SK-N-SH (cell line): ENCODE measurements at regions not wholly inside any gene's neighbourhood (a gene's known extent, or its start where the extent isn't known, plus 50 kb on each side); places are given as distances from the start of the nearest gene placed in this dataset.

Experiments used
- CTCF ChIA-PET: fragments of 300-600, 350-600 bp; formaldehyde crosslinking; extraction: SDS; loops from one replicate; lab custom pipeline; 2021; lab: Yijun Ruan, JAX
- POLR2A ChIA-PET: fragments of 350-600 bp; sonication (Branson Sonifier 250); formaldehyde crosslinking; extraction: SDS; loops from one replicate; lab custom pipeline; 2020; ENCODE audit warnings: antibody characterized with exemption, inconsistent platforms; lab: Yijun Ruan, JAX
- DNase-seq: peaks from one replicate; pipeline ENCODE4 v3.0.0; 2012
- H2AFZ ChIP-seq: fragments of 200-600 bp; sonication (generic); 2 replicates; pipeline ENCODE4 v1.8.1; 2016; ENCODE audit warnings: antibody characterized with exemption, mild to moderate bottlenecking, low read depth
- H3F3A ChIP-seq: fragments of 200-600 bp; sonication (generic); replicated peaks from 2 replicates; pipeline ENCODE3; 2016; ENCODE audit warnings: antibody characterized with exemption, mild to moderate bottlenecking; ENCODE audit not compliant: insufficient read depth
- H3K27ac ChIP-seq, 2 experiments: fragments of 200-500 bp in 1 of 2; fragments of 200-600 bp in 1 of 2; sonication (Bioruptor generic) in 1 of 2; sonication (generic), shearing (Covaris generic) in 1 of 2; 2 replicates each; pipeline versions ENCODE4 v1.5.1 to v1.6.1; 2014 to 2016; ENCODE audit warnings: low read depth in 2 of 2, inconsistent platforms in 1 of 2, low read length in 1 of 2, mild to moderate bottlenecking in 1 of 2, mixed read lengths in 1 of 2
- H3K27me3 ChIP-seq: fragments of 200-600 bp; sonication (generic), shearing (Covaris generic); 2 replicates; pipeline ENCODE4 v1.6.1; 2016; ENCODE audit warnings: mixed run types; ENCODE audit not compliant: insufficient read depth
- H3K36me3 ChIP-seq, 2 experiments: fragments of 200-500 bp in 1 of 2; fragments of 200-600 bp in 1 of 2; sonication (Bioruptor generic) in 1 of 2; sonication (generic) in 1 of 2; replicated peaks in 1 of 2; 2 replicates each; pipeline versions ENCODE3 to v1.5.1; 2014 to 2016; ENCODE audit warnings: low read length in 1 of 2, mild to moderate bottlenecking in 1 of 2; ENCODE audit not compliant: insufficient read depth in 2 of 2, control insufficient read depth in 1 of 2
- H3K4me1 ChIP-seq, 2 experiments: fragments of 200-500 bp in 1 of 2; fragments of 200-600 bp in 1 of 2; sonication (Bioruptor generic) in 1 of 2; sonication (generic), shearing (Covaris generic) in 1 of 2; 2 replicates each; pipeline versions ENCODE4 v1.5.1 to v1.6.1; 2014 to 2016; ENCODE audit warnings: low read depth in 1 of 2, low read length in 1 of 2, mixed run types in 1 of 2; ENCODE audit not compliant: insufficient read depth in 2 of 2, control insufficient read depth in 1 of 2
- H3K4me2 ChIP-seq: fragments of 200-600 bp; sonication (generic), shearing (Covaris generic); 2 replicates; pipeline ENCODE4 v1.6.1; 2017; ENCODE audit warnings: mixed run types
- H3K4me3 ChIP-seq, 2 experiments: fragments of 200-500 bp in 1 of 2; fragments of 200-600 bp in 1 of 2; sonication (Bioruptor generic) in 1 of 2; sonication (generic), shearing (Covaris generic) in 1 of 2; 2 replicates each; pipeline versions ENCODE4 v1.5.1 to v1.8.1; 2014 to 2016; ENCODE audit warnings: low read depth in 2 of 2, inconsistent platforms in 1 of 2, low read length in 1 of 2, mild to moderate bottlenecking in 1 of 2, mixed read lengths in 1 of 2, moderate library complexity in 1 of 2
- H3K79me2 ChIP-seq: fragments of 200-600 bp; sonication (generic); 2 replicates; pipeline ENCODE4 v1.8.1; 2017; ENCODE audit warnings: mild to moderate bottlenecking; ENCODE audit not compliant: insufficient read depth
- H3K9ac ChIP-seq: fragments of 200-600 bp; sonication (generic); 2 replicates; pipeline ENCODE4 v1.6.1; 2017; ENCODE audit warnings: mixed run types
- H3K9me2 ChIP-seq: fragments of 200-600 bp; sonication (generic); 2 replicates; pipeline ENCODE4 v1.6.1; 2017; ENCODE audit warnings: mixed run types
- H3K9me3 ChIP-seq: fragments of 200-600 bp; sonication (generic); 2 replicates; pipeline ENCODE4 v1.6.1; 2017; ENCODE audit warnings: mixed run types, mild to moderate bottlenecking, moderate library complexity
- H4K20me1 ChIP-seq: fragments of 200-600 bp; sonication (generic); 2 replicates; pipeline ENCODE4 v1.6.1; 2017; ENCODE audit warnings: mild to moderate bottlenecking, mixed run types; ENCODE audit not compliant: insufficient read depth
- CHD2 ChIP-seq: fragments of 150-350 bp; IDR thresholded peaks from 2 replicates; pipeline ENCODE4 v1.6.1; 2018; ENCODE audit warnings: low read length; ENCODE audit not compliant: partially characterized antibody
- ELF1 ChIP-seq: IDR thresholded peaks from 2 replicates; pipeline ENCODE4 v1.4.0; 2012
- EP300 ChIP-seq, 2 experiments: IDR thresholded peaks; 2 replicates each; pipeline versions ENCODE4 v1.4.0 to v1.6.1; 2012; ENCODE audit warnings: borderline replicate concordance in 1 of 2, low read depth in 1 of 2, low read length in 1 of 2
- FOSL2 ChIP-seq: IDR thresholded peaks from 2 replicates; pipeline ENCODE4 v1.4.0; 2012; ENCODE audit warnings: low read depth, mild to moderate bottlenecking, moderate library complexity, borderline replicate concordance
- FOXJ3 ChIP-seq: sonication (generic); formaldehyde crosslinking; IDR thresholded peaks from 2 replicates; pipeline ENCODE4 v1.5.1; 2020; ENCODE audit warnings: mild to moderate bottlenecking, missing genetic modification reagents
- GABPA ChIP-seq: IDR thresholded peaks from 2 replicates; pipeline ENCODE4 v1.4.0; 2012; ENCODE audit warnings: low read depth, mild to moderate bottlenecking
- GATA2 ChIP-seq: sonication (generic); formaldehyde crosslinking; IDR thresholded peaks from 2 replicates; pipeline ENCODE4 v1.5.0; 2020; ENCODE audit warnings: mild to moderate bottlenecking, missing genetic modification reagents
- JUND ChIP-seq: IDR thresholded peaks from 2 replicates; pipeline ENCODE4 v1.4.0; 2012
- NFIC ChIP-seq: IDR thresholded peaks from 2 replicates; pipeline ENCODE4 v1.4.0; 2012; ENCODE audit warnings: borderline replicate concordance
- NRF1 ChIP-seq: IDR thresholded peaks from 2 replicates; pipeline ENCODE4 v1.6.1; 2012; ENCODE audit warnings: low read depth, mild to moderate bottlenecking, low read length
- RCOR1 ChIP-seq: fragments of 150-350 bp; IDR thresholded peaks from 2 replicates; pipeline ENCODE4 v1.6.1; 2017; ENCODE audit warnings: antibody characterized with exemption, low read length
- SIN3A ChIP-seq: IDR thresholded peaks from 2 replicates; pipeline ENCODE4 v1.6.1; 2012; ENCODE audit warnings: low read depth, mild to moderate bottlenecking, low read length, moderate library complexity, borderline replicate concordance
- SMC3 ChIP-seq: IDR thresholded peaks from 2 replicates; pipeline ENCODE4 v1.6.1; 2012; ENCODE audit warnings: low read depth, low read length, improper control_type of control experiment
- TCF12 ChIP-seq: IDR thresholded peaks from 2 replicates; pipeline ENCODE4 v1.4.0; 2012
- TEAD4 ChIP-seq: IDR thresholded peaks from 2 replicates; pipeline ENCODE4 v1.4.0; 2012; ENCODE audit warnings: mild to moderate bottlenecking, borderline replicate concordance; ENCODE audit not compliant: insufficient read depth
- WGBS: methylation state at CpG from one replicate; pipeline ENCODE4 v1.1.6; 2017; ENCODE audit warnings: low lambda C conversion rate; 5-methylcytosine and 5-hydroxymethylcytosine counted together
- TF ChIP-seq, protein P1 (sequence below): IDR thresholded peaks from 2 replicates; pipeline ENCODE4 v1.4.0; 2012; ENCODE audit warnings: low read depth, borderline replicate concordance
- TF ChIP-seq, protein P2 (sequence below): IDR thresholded peaks from 2 replicates; pipeline ENCODE4 v1.4.0; 2012; ENCODE audit warnings: low read depth
- TF ChIP-seq, protein P3 (sequence below): IDR thresholded peaks from 2 replicates; pipeline ENCODE4 v1.4.0; 2012; ENCODE audit warnings: low read depth, borderline replicate concordance
- TF ChIP-seq, protein P4 (sequence below): fragments of 200-600 bp; sonication (generic); IDR thresholded peaks from 2 replicates; pipeline ENCODE4 v1.6.1; 2017; ENCODE audit warnings: antibody characterized with exemption, mild to moderate bottlenecking, moderate library complexity
- TF ChIP-seq, protein P5 (sequence below): fragments of 150-350 bp; IDR thresholded peaks from 2 replicates; pipeline ENCODE4 v1.6.1; 2017; ENCODE audit warnings: antibody characterized with exemption, low read length, low read depth, borderline replicate concordance

- TF ChIP-seq NRF1 (no peak), RCOR1 (no peak), GATA2 (no peak), TEAD4 (no peak), GABPA (no peak), CHD2 (no peak)
- TF ChIP-seq, protein P1, sequence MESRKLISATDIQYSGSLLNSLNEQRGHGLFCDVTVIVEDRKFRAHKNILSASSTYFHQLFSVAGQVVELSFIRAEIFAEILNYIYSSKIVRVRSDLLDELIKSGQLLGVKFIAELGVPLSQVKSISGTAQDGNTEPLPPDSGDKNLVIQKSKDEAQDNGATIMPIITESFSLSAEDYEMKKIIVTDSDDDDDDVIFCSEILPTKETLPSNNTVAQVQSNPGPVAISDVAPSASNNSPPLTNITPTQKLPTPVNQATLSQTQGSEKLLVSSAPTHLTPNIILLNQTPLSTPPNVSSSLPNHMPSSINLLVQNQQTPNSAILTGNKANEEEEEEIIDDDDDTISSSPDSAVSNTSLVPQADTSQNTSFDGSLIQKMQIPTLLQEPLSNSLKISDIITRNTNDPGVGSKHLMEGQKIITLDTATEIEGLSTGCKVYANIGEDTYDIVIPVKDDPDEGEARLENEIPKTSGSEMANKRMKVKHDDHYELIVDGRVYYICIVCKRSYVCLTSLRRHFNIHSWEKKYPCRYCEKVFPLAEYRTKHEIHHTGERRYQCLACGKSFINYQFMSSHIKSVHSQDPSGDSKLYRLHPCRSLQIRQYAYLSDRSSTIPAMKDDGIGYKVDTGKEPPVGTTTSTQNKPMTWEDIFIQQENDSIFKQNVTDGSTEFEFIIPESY = no peak
- Histone ChIP-seq H3F3A (no peaks in the 10 kb centered on the region), H3K27ac (no peak overlapping the region), H3K4me2 (no peak overlapping the region), H2AFZ (no peak overlapping the region), H3K9me3 (no peaks in the 10 kb centered on the region), H3K4me1 (no peaks in the 10 kb centered on the region; a peak in 1 of 4 replicates), H4K20me1 (no peaks in the 10 kb centered on the region), H3K9me2 (no peaks in the 10 kb centered on the region), H3K79me2 (no peaks in the 10 kb centered on the region), H3K4me3 (no peak overlapping the region), H3K36me3 (no peaks in the 10 kb centered on the region), H3K9ac (no peak overlapping the region), H3K27me3 (no peaks in the 10 kb centered on the region)
- WGBS = 84% methylated on average over 2 of the region's 2 CpGs
- no peak for DNase-seq
- ChIA-PET CTCF (no interaction called here), POLR2A (no interaction called here)
Observed at GRCh38 chr21:27240839-27241238, 274.0 kb upstream of the ADAMTS5 start.

DNA sequence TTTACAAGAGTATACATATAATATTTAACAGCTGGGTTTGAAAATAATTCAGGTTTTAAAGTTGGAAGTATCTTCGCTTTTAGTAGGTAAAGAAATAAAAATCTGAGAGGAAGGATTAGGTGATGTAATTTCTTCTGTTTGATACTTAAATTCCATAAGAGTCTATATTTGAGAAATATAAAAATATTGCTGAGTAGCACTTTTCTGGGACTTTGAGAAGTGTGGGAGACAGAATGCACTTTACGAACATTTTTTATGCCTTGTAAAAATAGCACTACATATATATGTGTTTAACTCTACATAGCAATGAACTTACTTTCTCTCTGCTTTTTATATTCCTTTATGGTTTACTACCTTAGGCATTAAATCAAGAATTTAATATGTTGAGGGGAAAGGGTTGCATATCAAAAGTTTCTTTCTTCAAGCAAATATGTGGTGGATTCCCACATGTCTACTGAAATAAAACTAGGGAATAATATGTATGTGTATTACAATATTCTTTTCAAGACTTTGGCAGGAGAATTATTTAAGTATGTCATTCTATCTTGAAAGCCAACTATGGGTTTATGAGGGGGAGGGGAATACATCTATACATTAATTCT is 266.7 kb upstream of the ADAMTS5 start:
- no peaks in the 10 kb centered on the region for H3K9me3 ChIP-seq
- no peak for DNase-seq

More for the DNA sequence above, 266.7 kb upstream of the ADAMTS5 start:
- H3K4me2 ChIP-seq = no peak overlapping the region
- H3K9ac ChIP-seq = no peak overlapping the region
- TF ChIP-seq TCF12 (no peak), GATA2 (no peak), FOSL2 (no peak), ELF1 (no peak), SIN3A (no peak), NFIC (no peak), CHD2 (no peak), FOXJ3 (CRISPR knock-in tag) (no peak), EP300 (IDR thresholded peaks at IDR 0.05; ENCODE audit: borderline replicate concordance in 1 of 2, low read depth in 1 of 2, low read length in 1 of 2) (no peak), JUND (no peak), SMC3 (no peak)
- TF ChIP-seq, protein P2, sequence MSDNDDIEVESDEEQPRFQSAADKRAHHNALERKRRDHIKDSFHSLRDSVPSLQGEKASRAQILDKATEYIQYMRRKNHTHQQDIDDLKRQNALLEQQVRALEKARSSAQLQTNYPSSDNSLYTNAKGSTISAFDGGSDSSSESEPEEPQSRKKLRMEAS = no peak
- TF ChIP-seq, protein P3, sequence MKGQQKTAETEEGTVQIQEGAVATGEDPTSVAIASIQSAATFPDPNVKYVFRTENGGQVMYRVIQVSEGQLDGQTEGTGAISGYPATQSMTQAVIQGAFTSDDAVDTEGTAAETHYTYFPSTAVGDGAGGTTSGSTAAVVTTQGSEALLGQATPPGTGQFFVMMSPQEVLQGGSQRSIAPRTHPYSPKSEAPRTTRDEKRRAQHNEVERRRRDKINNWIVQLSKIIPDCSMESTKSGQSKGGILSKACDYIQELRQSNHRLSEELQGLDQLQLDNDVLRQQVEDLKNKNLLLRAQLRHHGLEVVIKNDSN = no peak
- TF ChIP-seq, protein P4, sequence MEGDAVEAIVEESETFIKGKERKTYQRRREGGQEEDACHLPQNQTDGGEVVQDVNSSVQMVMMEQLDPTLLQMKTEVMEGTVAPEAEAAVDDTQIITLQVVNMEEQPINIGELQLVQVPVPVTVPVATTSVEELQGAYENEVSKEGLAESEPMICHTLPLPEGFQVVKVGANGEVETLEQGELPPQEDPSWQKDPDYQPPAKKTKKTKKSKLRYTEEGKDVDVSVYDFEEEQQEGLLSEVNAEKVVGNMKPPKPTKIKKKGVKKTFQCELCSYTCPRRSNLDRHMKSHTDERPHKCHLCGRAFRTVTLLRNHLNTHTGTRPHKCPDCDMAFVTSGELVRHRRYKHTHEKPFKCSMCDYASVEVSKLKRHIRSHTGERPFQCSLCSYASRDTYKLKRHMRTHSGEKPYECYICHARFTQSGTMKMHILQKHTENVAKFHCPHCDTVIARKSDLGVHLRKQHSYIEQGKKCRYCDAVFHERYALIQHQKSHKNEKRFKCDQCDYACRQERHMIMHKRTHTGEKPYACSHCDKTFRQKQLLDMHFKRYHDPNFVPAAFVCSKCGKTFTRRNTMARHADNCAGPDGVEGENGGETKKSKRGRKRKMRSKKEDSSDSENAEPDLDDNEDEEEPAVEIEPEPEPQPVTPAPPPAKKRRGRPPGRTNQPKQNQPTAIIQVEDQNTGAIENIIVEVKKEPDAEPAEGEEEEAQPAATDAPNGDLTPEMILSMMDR = no peak
- TF ChIP-seq, protein P5, sequence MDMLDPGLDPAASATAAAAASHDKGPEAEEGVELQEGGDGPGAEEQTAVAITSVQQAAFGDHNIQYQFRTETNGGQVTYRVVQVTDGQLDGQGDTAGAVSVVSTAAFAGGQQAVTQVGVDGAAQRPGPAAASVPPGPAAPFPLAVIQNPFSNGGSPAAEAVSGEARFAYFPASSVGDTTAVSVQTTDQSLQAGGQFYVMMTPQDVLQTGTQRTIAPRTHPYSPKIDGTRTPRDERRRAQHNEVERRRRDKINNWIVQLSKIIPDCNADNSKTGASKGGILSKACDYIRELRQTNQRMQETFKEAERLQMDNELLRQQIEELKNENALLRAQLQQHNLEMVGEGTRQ = no peak
- TF ChIP-seq, protein P1 = no peak
- H4K20me1 ChIP-seq = no peaks in the 10 kb centered on the region
- no peaks in the 10 kb centered on the region for H3F3A ChIP-seq
- 79% methylated on average over 2 of the region's 2 CpGs for WGBS
- H3K4me3 ChIP-seq = no peak overlapping the region
- POLR2A ChIA-PET = no interaction called here
- no peaks in the 10 kb centered on the region for H3K79me2 ChIP-seq
- no peak overlapping the region for H3K27ac ChIP-seq
- no peaks in the 10 kb centered on the region for H3K27me3 ChIP-seq
- no peaks in the 10 kb centered on the region for H3K9me2 ChIP-seq
- no peaks in the 10 kb centered on the region for H3K4me1 ChIP-seq
- no peak overlapping the region for H2AFZ ChIP-seq
- CTCF ChIA-PET = no interaction called here
- H3K36me3 ChIP-seq = no peaks in the 10 kb centered on the region
